ENCODE measurements at regions not wholly inside any gene's neighbourhood (a gene's known extent, or its start where the extent isn't known, plus 50 kb on each side); places are given as distances from the start of the nearest gene placed in this dataset.

DNA sequence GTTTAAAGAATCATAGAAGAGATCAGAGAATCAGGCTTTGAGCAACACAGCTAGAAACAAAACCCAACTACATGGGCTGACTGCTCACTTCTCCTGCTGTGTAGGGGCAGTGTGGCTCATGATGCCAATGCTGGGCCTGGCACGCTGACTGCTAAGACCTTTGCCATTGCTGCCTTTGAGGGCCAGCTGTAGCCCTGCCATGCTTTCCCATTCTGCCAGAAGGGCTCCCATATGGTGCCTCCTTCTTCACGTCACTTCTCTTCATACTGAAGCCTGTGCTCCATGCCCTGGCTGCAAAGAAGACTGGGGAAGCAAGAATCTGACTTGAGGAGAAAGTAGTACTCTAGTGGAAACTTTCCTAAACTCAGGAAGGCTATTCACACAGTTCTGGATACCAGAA, 232.9 kb downstream of the UTP18 start:
- no peak for TF ChIP-seq POLR2A (IDR thresholded peaks at IDR 0.05; ENCODE audit: low read depth, low read length)
- no peak for TF ChIP-seq POU2F2 (IDR thresholded peaks at IDR 0.05; ENCODE audit: low read depth, low read length)
- no peak for TF ChIP-seq POLR2AphosphoS5 (IDR thresholded peaks at IDR 0.05; ENCODE audit: low read depth, low read length)
- no peak for TF ChIP-seq TAF1 (IDR thresholded peaks at IDR 0.05; ENCODE audit: low read depth, low read length)
- no peak for TF ChIP-seq PAX5 (IDR thresholded peaks at IDR 0.05; ENCODE audit: insufficient read depth, low read length, severe bottlenecking)
- TF ChIP-seq SPI1 (IDR thresholded peaks at IDR 0.05; ENCODE audit: low read depth, low read length) = no peak
- FAIRE-seq (no peak), DNase-seq (ENCODE audit: insufficient read length, low spot score) (no peak)

DNA sequence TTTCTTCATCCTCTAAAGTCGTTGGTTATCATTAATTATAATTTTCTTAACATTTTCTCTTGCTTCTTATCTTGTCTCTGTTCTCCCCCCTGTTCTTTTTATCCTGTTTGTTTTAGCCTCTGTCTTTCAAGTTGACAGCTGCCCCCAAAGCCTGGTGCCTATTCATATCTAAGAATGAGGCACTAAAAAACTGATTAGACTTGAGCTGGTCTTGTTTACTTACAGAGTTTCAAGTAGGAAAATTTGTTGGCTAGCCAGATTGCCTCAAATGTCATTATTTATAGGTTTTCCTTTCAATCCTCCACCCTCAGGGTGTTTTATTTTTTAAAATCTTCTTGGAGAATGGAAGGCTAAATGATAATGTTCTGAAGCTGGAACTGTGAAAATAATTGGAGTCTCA, 236.0 kb downstream of the UTP18 start:
- TF ChIP-seq POLR2AphosphoS5 (IDR thresholded peaks at IDR 0.05; ENCODE audit: low read depth, low read length) = no peak
- TF ChIP-seq TAF1 (IDR thresholded peaks at IDR 0.05; ENCODE audit: low read depth, low read length) = no peak
- DNase-seq (ENCODE audit: insufficient read length, low spot score) (no peak), FAIRE-seq (no peak)

DNA sequence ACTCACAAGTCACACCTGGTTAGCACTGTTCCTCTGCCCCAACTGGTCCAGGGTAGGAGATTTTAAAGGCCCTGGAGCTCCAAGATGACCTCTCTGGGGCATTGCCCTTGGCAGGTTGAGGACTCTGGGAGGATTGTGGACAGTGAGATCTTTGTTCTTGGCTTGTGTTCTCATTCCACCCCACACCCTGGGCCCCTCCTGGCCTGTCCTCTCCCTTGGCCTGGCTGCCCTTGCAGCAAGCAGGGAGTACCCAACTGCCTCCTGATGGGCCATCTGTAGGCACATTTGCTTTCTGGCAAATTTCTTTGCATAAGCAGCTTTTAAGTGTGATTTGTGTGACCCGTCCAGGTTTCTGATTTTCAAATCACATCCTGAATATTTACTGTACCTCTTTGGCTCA, 239.6 kb downstream of the UTP18 start:
- FAIRE-seq (no peak), DNase-seq (ENCODE audit: insufficient read length, low spot score) (no peak)
- TF ChIP-seq POLR2AphosphoS5 (IDR thresholded peaks at IDR 0.05; ENCODE audit: low read depth, low read length) = no peak
- no peak for TF ChIP-seq TAF1 (IDR thresholded peaks at IDR 0.05; ENCODE audit: low read depth, low read length)
- no peak for TF ChIP-seq POLR2A (IDR thresholded peaks at IDR 0.05; ENCODE audit: low read depth, low read length)
- TF ChIP-seq SPI1 (IDR thresholded peaks at IDR 0.05; ENCODE audit: low read depth, low read length) = no peak
- TF ChIP-seq POU2F2 (IDR thresholded peaks at IDR 0.05; ENCODE audit: low read depth, low read length) = no peak
- no peak for TF ChIP-seq PAX5 (IDR thresholded peaks at IDR 0.05; ENCODE audit: insufficient read depth, low read length, severe bottlenecking)

DNA sequence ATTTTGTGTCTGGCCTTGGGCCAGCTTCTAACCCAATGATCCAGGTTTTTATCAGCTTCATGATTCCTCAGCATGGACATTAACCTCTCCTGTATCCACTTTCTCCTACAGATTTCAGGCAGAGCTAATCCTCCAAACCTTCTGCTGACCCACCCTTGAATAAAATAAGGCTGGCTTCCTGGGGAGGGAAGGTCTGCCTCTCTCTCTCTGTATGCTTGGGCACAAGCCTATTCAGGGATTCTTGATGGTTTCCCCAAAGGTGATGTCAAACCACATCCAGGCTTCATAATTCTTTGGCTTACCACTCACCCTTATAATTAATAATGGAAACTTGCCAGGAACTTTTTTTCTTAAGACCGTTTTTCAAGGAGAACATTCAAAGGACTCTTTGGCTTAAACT, 240.1 kb downstream of the UTP18 start:
- TF ChIP-seq POU2F2 (IDR thresholded peaks at IDR 0.05; ENCODE audit: low read depth, low read length) = no peak
- TF ChIP-seq POLR2AphosphoS5 (IDR thresholded peaks at IDR 0.05; ENCODE audit: low read depth, low read length) = no peak
- TF ChIP-seq POLR2A (IDR thresholded peaks at IDR 0.05; ENCODE audit: low read depth, low read length) = no peak
- no peak for TF ChIP-seq PAX5 (IDR thresholded peaks at IDR 0.05; ENCODE audit: insufficient read depth, low read length, severe bottlenecking)
- no peak for TF ChIP-seq TAF1 (IDR thresholded peaks at IDR 0.05; ENCODE audit: low read depth, low read length)
- TF ChIP-seq SPI1 (IDR thresholded peaks at IDR 0.05; ENCODE audit: low read depth, low read length) = no peak

DNA sequence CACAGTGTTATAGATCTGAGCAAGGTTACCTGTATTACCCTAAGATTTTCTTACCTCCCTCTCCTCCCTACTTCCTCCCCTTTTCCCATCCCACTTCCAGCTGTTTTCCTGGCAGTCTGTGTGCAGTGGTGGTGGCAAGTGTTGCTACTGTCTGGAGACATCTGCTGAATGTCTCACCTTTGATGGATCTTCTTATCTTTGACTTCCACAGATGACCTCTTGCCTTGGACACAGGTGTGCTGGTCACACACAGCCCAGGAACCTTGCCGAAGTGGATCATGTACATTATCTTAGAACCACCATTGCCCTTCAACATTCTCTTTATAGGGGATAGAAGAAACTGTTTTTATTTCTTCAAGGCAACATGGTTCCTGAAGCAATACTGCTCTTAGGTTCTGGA, 245.1 kb downstream of the UTP18 start:
- DNase-seq (ENCODE audit: insufficient read length, low spot score) (no peak), FAIRE-seq (no peak)
- TF ChIP-seq PAX5 (IDR thresholded peaks at IDR 0.05; ENCODE audit: insufficient read depth, low read length, severe bottlenecking) = no peak
- TF ChIP-seq POLR2AphosphoS5 (IDR thresholded peaks at IDR 0.05; ENCODE audit: low read depth, low read length) = no peak
- TF ChIP-seq POU2F2 (IDR thresholded peaks at IDR 0.05; ENCODE audit: low read depth, low read length) = no peak
- TF ChIP-seq SPI1 (IDR thresholded peaks at IDR 0.05; ENCODE audit: low read depth, low read length) = no peak
- no peak for TF ChIP-seq TAF1 (IDR thresholded peaks at IDR 0.05; ENCODE audit: low read depth, low read length)
- TF ChIP-seq POLR2A (IDR thresholded peaks at IDR 0.05; ENCODE audit: low read depth, low read length) = no peak

More for the DNA sequence above, 240.1 kb downstream of the UTP18 start:
- FAIRE-seq = no peak
- DNase-seq (ENCODE audit: insufficient read length, low spot score) = no peak

DNA sequence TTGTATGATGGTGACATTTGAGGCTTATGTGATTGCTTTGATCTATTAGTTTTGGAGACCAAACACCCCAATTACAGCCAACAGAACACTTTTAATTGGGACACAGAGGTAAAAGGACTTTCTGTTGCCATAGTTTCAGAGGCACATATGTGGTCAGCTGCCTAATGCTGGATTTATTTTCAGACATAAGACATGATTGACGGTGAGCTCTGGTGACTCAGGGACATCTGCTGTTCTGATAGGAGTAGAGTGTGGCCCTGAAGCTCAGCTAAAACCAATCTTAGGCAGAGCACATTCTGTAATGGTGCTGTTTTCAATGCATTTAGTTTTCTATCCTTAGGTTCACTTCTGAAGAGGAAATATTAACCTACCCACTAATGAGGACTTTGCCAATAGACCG, 247.1 kb downstream of the UTP18 start:
- DNase-seq (ENCODE audit: insufficient read length, low spot score) (no peak), FAIRE-seq (no peak)
- TF ChIP-seq POU2F2 (IDR thresholded peaks at IDR 0.05; ENCODE audit: low read depth, low read length) = no peak
- no peak for TF ChIP-seq POLR2A (IDR thresholded peaks at IDR 0.05; ENCODE audit: low read depth, low read length)
- no peak for TF ChIP-seq SPI1 (IDR thresholded peaks at IDR 0.05; ENCODE audit: low read depth, low read length)
- TF ChIP-seq POLR2AphosphoS5 (IDR thresholded peaks at IDR 0.05; ENCODE audit: low read depth, low read length) = no peak
- TF ChIP-seq TAF1 (IDR thresholded peaks at IDR 0.05; ENCODE audit: low read depth, low read length) = no peak
- no peak for TF ChIP-seq PAX5 (IDR thresholded peaks at IDR 0.05; ENCODE audit: insufficient read depth, low read length, severe bottlenecking)

DNA sequence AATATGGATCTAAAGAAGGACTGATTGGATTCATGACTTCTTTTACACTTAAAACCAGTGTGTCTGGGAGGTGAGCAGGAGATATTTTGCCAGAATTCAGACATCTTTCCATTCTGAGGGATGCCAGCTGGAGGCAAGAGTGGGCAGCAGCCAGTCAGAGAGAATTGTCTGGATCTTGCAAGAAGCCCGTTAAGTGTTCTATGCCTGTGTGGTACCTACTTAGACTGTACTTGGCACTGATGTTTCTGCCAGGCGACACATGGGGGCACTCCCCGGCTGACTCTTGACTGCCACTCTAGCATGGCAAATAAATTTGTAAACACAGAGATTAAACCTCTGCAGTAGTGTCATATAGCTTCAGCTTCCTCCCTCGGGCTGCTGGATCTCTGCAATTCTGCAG, 247.7 kb downstream of the UTP18 start:
- FAIRE-seq (no peak), DNase-seq (ENCODE audit: insufficient read length, low spot score) (no peak)
- TF ChIP-seq POU2F2 (IDR thresholded peaks at IDR 0.05; ENCODE audit: low read depth, low read length) = no peak
- no peak for TF ChIP-seq POLR2A (IDR thresholded peaks at IDR 0.05; ENCODE audit: low read depth, low read length)
- no peak for TF ChIP-seq PAX5 (IDR thresholded peaks at IDR 0.05; ENCODE audit: insufficient read depth, low read length, severe bottlenecking)
- TF ChIP-seq TAF1 (IDR thresholded peaks at IDR 0.05; ENCODE audit: low read depth, low read length) = no peak
- TF ChIP-seq POLR2AphosphoS5 (IDR thresholded peaks at IDR 0.05; ENCODE audit: low read depth, low read length) = no peak
- no peak for TF ChIP-seq SPI1 (IDR thresholded peaks at IDR 0.05; ENCODE audit: low read depth, low read length)

DNA sequence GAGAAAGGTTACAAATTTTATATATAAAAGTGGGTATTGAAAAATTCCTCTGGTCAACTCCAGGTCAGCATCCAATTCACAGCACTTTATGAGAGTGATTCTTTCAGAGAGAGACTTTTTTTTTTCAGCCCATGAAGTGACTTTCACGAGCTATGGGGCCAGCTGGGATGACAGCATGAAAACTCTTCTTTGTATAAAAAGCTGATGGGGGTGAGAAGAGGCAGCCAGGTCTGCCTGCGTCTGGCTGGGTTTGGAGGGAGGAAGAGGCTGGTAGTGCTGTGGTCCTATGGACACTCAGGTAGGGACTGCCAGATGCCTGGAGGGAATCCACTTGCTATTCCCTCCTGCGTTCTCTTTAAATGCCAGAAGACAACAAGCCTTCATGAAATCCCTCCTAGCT, 250.6 kb downstream of the UTP18 start:
- TF ChIP-seq POU2F2 (IDR thresholded peaks at IDR 0.05; ENCODE audit: low read depth, low read length) = no peak
- no peak for TF ChIP-seq POLR2A (IDR thresholded peaks at IDR 0.05; ENCODE audit: low read depth, low read length)
- no peak for TF ChIP-seq SPI1 (IDR thresholded peaks at IDR 0.05; ENCODE audit: low read depth, low read length)
- no peak for TF ChIP-seq POLR2AphosphoS5 (IDR thresholded peaks at IDR 0.05; ENCODE audit: low read depth, low read length)
- TF ChIP-seq PAX5 (IDR thresholded peaks at IDR 0.05; ENCODE audit: insufficient read depth, low read length, severe bottlenecking) = no peak
- no peak for TF ChIP-seq TAF1 (IDR thresholded peaks at IDR 0.05; ENCODE audit: low read depth, low read length)
- FAIRE-seq = no peak

DNA sequence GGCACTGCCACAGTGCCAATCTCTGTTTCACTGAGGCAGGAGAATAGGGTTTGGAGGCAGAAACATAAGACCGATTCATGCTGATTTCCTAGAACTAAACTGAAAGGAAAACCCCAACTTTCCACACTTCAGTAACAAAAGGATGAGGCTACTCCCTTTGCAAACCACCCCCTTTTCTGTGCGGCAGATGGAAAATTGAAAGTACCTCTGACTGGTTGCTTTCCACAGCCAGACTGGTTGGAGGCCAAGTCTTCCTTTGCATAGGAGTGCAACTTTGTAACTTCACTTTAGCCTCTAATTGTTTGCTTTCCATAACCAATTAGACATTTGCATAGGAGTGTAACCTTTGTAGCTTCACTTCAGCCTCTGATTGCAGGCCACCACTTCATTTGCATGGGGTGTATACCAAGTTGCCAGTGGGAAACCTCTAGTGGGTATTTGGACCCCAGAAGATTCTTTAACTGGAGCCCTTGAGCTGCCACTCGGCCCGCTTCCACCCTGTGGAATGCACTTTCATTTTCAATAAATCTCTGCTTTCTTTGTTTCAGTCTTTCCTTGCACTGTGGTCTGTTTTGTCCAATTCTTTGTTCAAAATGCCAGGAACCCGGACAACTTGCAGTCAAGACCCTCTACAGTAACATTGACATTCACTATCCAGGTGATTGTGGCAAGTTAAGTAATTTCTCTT, 252.0 kb downstream of the UTP18 start:
- no peak for TF ChIP-seq TAF1 (IDR thresholded peaks at IDR 0.05; ENCODE audit: low read depth, low read length)
- no peak for TF ChIP-seq SPI1 (IDR thresholded peaks at IDR 0.05; ENCODE audit: low read depth, low read length)
- no peak for TF ChIP-seq POLR2AphosphoS5 (IDR thresholded peaks at IDR 0.05; ENCODE audit: low read depth, low read length)
- TF ChIP-seq POLR2A (IDR thresholded peaks at IDR 0.05; ENCODE audit: low read depth, low read length) = no peak
- no peak for TF ChIP-seq PAX5 (IDR thresholded peaks at IDR 0.05; ENCODE audit: insufficient read depth, low read length, severe bottlenecking)
- no peak for TF ChIP-seq POU2F2 (IDR thresholded peaks at IDR 0.05; ENCODE audit: low read depth, low read length)
- FAIRE-seq = no peak
- no peak for DNase-seq (ENCODE audit: insufficient read length, low spot score)

More for the DNA sequence above, 250.6 kb downstream of the UTP18 start:
- DNase-seq (ENCODE audit: insufficient read length, low spot score) = no peak

DNA sequence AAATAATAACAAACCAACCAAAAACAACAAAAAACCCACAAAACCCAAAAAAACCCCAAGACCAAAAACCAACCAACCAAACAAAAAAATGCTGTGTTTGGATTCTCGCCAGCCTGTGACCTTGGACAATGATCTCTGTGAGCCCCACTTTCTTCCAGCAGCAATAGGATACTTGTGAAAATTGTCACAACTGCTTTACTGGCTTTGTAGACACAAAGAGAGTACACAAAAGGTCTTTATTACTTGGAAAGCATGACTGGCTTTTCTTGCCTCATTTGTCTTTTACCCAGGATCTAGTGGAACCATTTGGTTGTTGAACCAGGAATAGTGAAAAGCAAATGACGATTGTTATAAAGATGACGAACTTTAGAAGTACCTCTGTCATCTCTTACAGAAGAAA, 256.6 kb downstream of the UTP18 start:
- no peak for FAIRE-seq

More for the DNA sequence above, 256.6 kb downstream of the UTP18 start:
- no peak for DNase-seq (ENCODE audit: insufficient read length, low spot score)
- no peak for TF ChIP-seq SPI1 (IDR thresholded peaks at IDR 0.05; ENCODE audit: low read depth, low read length)
- no peak for TF ChIP-seq PAX5 (IDR thresholded peaks at IDR 0.05; ENCODE audit: insufficient read depth, low read length, severe bottlenecking)
- TF ChIP-seq POLR2A (IDR thresholded peaks at IDR 0.05; ENCODE audit: low read depth, low read length) = no peak
- TF ChIP-seq POU2F2 (IDR thresholded peaks at IDR 0.05; ENCODE audit: low read depth, low read length) = no peak
- TF ChIP-seq POLR2AphosphoS5 (IDR thresholded peaks at IDR 0.05; ENCODE audit: low read depth, low read length) = no peak
- no peak for TF ChIP-seq TAF1 (IDR thresholded peaks at IDR 0.05; ENCODE audit: low read depth, low read length)

All from GM12891 (cell line).